ENCODE measurements at regions not wholly inside any gene's neighbourhood (a gene's known extent, or its start where the extent isn't known, plus 50 kb on each side); places are given as distances from the start of the nearest gene placed in this dataset.

GRCh38 chr14:62597143-62597542 lies 448.1 kb downstream of the KCNH5 start:
- TF ChIP-seq, protein P1, sequence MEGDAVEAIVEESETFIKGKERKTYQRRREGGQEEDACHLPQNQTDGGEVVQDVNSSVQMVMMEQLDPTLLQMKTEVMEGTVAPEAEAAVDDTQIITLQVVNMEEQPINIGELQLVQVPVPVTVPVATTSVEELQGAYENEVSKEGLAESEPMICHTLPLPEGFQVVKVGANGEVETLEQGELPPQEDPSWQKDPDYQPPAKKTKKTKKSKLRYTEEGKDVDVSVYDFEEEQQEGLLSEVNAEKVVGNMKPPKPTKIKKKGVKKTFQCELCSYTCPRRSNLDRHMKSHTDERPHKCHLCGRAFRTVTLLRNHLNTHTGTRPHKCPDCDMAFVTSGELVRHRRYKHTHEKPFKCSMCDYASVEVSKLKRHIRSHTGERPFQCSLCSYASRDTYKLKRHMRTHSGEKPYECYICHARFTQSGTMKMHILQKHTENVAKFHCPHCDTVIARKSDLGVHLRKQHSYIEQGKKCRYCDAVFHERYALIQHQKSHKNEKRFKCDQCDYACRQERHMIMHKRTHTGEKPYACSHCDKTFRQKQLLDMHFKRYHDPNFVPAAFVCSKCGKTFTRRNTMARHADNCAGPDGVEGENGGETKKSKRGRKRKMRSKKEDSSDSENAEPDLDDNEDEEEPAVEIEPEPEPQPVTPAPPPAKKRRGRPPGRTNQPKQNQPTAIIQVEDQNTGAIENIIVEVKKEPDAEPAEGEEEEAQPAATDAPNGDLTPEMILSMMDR (IDR thresholded peaks at IDR 0.05), result no peak
- no peak for TF ChIP-seq EZH2 (IDR thresholded peaks at IDR 0.05)

All from neural progenitor cell (in vitro differentiated cells).